B cell (primary cell): ENCODE measurements at regions not wholly inside any gene's neighbourhood (a gene's known extent, or its start where the extent isn't known, plus 50 kb on each side); places are given as distances from the start of the nearest gene placed in this dataset.

Experiments
- EZH2 ChIP-seq: IDR thresholded peaks from 2 replicates; pipeline ENCODE4 v1.6.1; 2012; ENCODE audit warnings: borderline replicate concordance, low read depth, mild to moderate bottlenecking, moderate library complexity, low read length; ENCODE audit not compliant: insufficient read depth, poor library complexity, severe bottlenecking
- TF ChIP-seq, protein P1 (sequence below): fragments of 200-600 bp; IDR thresholded peaks from one replicate; pipeline ENCODE4 v1.8.0; 2022; ENCODE audit warnings: antibody characterized with exemption, mild to moderate bottlenecking

DNA sequence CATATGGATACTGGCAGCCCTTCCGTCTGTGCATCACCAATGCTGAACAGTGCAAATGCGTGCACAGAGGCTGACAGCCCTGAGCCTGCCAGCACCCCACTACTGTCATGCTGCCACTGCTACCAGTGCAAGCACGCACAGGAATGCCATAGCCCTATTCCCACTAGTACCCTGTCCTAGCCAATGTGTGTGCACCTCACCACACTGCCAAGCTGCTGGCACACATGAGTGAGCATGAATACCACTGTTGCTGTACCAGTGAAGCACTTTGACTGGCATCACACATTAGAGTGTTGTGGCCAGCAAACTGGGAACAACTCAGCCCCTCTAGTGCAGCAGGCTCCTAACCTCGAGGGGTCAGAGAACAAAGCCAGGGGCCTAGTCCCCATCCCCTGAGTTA is 102.9 kb upstream of the PCDH10 start:
- TF ChIP-seq, protein P1, sequence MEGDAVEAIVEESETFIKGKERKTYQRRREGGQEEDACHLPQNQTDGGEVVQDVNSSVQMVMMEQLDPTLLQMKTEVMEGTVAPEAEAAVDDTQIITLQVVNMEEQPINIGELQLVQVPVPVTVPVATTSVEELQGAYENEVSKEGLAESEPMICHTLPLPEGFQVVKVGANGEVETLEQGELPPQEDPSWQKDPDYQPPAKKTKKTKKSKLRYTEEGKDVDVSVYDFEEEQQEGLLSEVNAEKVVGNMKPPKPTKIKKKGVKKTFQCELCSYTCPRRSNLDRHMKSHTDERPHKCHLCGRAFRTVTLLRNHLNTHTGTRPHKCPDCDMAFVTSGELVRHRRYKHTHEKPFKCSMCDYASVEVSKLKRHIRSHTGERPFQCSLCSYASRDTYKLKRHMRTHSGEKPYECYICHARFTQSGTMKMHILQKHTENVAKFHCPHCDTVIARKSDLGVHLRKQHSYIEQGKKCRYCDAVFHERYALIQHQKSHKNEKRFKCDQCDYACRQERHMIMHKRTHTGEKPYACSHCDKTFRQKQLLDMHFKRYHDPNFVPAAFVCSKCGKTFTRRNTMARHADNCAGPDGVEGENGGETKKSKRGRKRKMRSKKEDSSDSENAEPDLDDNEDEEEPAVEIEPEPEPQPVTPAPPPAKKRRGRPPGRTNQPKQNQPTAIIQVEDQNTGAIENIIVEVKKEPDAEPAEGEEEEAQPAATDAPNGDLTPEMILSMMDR, result no peak
- TF ChIP-seq EZH2, result no peak
